Right lung (tissue), 2 donors: ENCODE measurements at regions not wholly inside any gene's neighbourhood (a gene's known extent, or its start where the extent isn't known, plus 50 kb on each side); places are given as distances from the start of the nearest gene placed in this dataset.
"Not testable (repeated sequence)": the region's sequence is repeated elsewhere in the genome, so short reads cannot be mapped to it uniquely, and the experiment has no call there.

ENCODE experiments used
- DNase-seq, 2 donors: peaks; one replicate each; pipeline ENCODE4 v3.0.0-alpha.2; 2013

DNA sequence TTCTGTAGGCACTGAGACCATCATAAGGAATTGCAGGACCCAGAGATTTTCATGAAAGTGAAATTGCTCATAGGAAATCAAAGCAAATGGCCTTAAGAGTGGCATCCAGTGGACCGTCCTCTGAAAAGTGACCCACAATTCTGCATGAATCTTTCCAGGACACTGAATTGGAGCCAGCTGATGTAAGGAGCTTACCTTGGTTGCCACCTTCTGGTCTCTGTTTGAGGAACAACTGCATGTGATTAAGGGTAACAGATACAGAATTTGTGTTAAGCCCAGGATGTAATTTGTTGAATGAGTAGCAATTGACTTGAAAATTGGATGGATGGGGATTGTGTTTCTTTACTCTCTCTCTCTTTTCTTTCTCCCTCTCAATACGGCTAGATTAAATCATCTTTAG lies 49.9 kb upstream of the GAS1 start:
- DNase-seq, result no peak

GRCh38 chr9:86997951-86998350 lies 50.6 kb upstream of the GAS1 start:
- DNase-seq, result no peak

DNA sequence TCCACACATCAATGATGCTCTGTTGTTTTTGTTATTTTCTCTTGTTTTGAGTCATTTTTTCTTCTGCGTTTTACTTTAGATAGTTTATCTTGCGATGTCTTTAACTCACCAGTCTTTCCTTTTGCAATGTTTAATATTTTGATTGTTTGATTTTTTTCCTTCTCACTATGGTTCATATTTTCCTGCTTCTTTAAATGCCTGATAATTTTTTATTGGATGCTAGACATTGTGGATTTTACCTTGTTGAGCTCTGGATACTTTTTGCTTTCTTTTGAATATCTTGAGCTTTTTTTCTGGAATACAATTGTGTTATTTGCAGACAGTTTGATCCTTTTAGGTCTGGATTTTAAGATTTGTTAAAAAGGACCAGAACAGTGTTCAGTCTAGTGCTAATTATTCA lies 55.2 kb upstream of the GAS1 start:
- no peak for DNase-seq

GRCh38 chr9:87004016-87004415 lies 56.7 kb upstream of the GAS1 start:
- no peak for DNase-seq

GRCh38 chr9:87006956-87007355 lies 59.6 kb upstream of the GAS1 start:
- no peak for DNase-seq

- DNase-seq, result no peak
These were observed 60.5 kb upstream of the GAS1 start for GRCh38 chr9:87007711-87008366.

GRCh38 chr9:87008667-87009066 lies 61.4 kb upstream of the GAS1 start:
- DNase-seq, result no peak

DNA sequence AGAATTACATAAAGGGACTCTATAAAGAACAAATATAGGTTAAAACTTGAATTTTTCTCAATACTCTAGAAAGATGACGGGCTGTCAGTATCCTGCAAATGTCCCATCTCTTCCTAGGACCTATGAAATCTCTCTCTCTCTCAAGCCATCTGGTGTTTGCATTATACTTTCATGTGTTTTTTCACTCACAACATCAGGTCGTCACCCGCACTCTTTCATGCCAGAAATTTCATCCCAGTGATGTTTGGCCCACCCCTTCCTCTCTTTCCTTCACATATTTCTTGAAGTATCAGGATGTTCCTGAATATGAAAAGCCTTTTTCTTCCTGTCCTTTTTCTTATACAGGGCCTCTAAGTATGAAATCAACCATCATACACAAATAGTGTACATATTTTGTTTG lies 63.3 kb upstream of the GAS1 start:
- no peak for DNase-seq

DNA sequence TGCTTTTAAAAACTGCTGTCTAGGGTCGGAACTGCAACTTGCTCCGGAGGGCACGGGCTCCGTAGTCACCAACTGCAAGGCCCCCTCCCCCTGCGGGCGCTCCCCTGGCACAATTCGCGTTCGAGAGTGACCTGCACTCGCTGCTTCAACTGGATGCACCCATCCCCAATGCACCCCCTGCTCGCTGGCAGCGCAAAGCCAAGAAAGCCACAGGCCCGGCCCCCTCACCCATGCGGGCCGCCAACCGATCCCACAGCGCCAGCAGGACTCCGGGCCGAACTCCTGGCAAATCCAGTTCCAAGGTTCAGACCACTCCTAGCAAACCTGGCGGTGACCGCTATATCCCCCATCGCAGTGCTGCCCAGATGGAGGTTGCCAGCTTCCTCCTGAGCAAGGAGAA lies 64.2 kb upstream of the GAS1 start:
- DNase-seq, result no peak

- DNase-seq, result no peak
These were observed 66.2 kb upstream of the GAS1 start for GRCh38 chr9:87013490-87013889.

DNA sequence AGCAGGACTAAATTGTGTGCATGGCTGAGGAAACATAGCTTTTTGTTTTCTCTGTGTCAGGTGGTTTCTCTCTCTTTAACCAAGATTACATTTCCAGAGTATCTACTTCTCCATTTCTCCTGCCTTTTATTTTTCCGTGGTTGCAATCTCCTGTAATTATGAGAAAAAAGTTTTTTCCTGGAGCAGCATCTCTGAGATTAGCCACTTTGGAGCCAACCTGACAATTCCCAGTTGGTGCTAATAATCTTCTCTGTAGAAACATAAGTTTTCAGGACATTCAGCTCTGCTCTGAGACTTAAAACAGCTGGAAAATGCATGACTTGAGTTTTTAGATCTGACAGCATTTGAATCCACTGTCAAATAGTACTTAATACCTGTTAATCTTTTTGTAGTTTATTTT lies 67.1 kb upstream of the GAS1 start:
- no peak for DNase-seq

- no peak for DNase-seq
These were observed 69.4 kb upstream of the GAS1 start for GRCh38 chr9:87016681-87017080.

GRCh38 chr9:87020169-87020950 lies 73.1 kb upstream of the GAS1 start:
- DNase-seq, result no peak

GRCh38 chr9:87022178-87022577 lies 74.9 kb upstream of the GAS1 start:
- DNase-seq, result no peak

GRCh38 chr9:87026204-87026603 lies 78.9 kb upstream of the GAS1 start:
- DNase-seq, result no peak

GRCh38 chr9:87028836-87029235 lies 81.5 kb upstream of the GAS1 start:
- not testable (repeated sequence) for DNase-seq

GRCh38 chr9:87029905-87030304 lies 82.6 kb upstream of the GAS1 start:
- no peak for DNase-seq

DNA sequence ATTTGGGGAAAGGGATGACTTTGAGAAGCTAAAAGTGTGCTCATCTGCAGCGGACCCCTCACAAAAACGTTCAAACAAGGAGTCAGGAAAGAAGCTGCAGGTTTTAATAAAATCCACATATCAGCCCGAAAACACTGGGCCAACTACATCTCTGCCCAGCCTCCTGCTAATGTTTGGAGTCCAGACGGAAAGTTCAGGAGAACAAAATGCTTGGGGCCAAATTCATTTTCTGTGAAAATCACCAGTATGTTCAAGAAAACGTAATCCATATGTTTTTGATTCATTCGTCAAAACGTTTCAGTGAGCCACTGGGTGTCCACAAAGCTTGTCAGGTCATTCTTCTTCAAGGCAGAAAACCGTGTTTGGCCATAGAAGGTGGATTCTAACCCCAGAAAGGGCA lies 87.5 kb upstream of the GAS1 start:
- no peak for DNase-seq

DNA sequence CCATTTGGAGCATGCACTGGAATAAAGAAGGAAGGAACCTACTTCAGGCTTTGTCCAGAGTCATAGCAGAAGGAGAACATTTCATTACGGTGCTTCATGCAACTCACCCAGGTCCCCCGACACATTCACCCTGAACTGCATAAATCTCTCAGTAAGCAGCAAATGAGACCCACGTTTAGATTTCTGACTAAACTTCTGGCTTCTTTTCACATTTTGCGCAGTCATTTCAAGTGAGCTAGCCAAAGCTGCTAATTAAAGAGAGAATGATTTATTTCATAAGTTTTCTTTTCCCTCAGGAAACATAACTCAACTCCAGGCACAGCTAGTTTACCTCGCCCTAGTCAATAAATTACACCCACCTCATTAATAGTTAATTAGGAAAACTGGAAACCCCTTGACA lies 88.6 kb upstream of the GAS1 start:
- DNase-seq, result no peak

DNA sequence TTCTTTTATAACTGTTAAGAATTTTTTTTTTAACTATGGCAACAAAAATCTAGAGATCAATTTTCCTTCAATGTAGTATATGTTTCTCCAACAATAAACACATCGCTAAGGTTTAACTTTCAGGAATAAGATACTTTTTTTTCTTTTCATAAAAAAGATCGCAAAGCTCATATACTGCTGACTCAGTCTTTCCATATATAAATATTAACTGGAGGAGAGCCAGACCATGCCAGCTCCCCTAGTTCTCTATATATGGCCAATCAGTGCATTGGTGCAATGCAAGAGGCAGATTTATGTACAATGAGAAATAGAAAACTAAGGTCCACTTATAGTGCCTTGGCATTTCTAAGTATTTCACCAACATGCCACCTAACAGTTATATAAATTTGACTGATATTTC lies 89.2 kb upstream of the GAS1 start:
- DNase-seq, result no peak

- no peak for DNase-seq
These were observed 92.6 kb upstream of the GAS1 start for GRCh38 chr9:87039809-87040392.

- DNase-seq, result no peak
These were observed 93.2 kb upstream of the GAS1 start for GRCh38 chr9:87040410-87041009.
